ENCODE measurements at regions not wholly inside any gene's neighbourhood (a gene's known extent, or its start where the extent isn't known, plus 50 kb on each side); places are given as distances from the start of the nearest gene placed in this dataset.

DNA sequence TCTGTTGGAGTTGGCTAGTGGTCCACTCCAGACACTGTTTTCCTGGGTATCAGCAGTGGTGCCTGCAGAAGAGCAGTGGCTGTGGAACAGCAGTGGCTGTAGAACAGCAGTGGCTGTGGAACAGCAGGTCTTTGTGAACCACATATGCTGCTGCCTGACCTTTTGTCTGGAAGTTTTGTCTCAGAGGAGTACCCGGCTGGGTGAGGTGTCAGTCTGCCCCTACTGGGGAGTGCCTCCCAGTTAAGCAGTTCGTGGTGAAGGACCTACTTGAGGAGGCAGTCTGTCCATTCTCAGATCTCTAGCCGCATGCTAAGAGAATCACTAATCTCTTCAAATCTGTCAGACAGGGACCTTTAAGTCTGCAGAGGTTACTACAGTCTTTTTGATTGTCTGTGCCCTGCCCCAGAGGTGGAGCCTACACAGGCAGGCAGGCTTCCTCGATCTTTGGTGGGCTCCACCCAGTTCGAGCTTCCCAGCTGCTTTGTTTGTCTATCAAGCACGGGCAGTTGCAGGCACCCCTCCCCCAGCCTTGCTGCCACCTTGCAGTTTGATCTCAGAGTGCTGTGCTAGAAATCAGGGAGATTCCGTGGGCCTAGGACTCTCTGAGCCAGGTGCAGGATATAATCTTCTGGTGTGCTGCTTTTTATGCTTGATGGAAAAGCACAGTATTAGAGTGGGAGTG lies 89.1 kb upstream of the TRIM48 start:
- TF ChIP-seq, protein P1, sequence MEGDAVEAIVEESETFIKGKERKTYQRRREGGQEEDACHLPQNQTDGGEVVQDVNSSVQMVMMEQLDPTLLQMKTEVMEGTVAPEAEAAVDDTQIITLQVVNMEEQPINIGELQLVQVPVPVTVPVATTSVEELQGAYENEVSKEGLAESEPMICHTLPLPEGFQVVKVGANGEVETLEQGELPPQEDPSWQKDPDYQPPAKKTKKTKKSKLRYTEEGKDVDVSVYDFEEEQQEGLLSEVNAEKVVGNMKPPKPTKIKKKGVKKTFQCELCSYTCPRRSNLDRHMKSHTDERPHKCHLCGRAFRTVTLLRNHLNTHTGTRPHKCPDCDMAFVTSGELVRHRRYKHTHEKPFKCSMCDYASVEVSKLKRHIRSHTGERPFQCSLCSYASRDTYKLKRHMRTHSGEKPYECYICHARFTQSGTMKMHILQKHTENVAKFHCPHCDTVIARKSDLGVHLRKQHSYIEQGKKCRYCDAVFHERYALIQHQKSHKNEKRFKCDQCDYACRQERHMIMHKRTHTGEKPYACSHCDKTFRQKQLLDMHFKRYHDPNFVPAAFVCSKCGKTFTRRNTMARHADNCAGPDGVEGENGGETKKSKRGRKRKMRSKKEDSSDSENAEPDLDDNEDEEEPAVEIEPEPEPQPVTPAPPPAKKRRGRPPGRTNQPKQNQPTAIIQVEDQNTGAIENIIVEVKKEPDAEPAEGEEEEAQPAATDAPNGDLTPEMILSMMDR (IDR thresholded peaks at IDR 0.05): no peak
- TF ChIP-seq POLR2A (IDR thresholded peaks at IDR 0.05): no peak
